Ectodermal cell (in vitro differentiated cells): ENCODE measurements at regions not wholly inside any gene's neighbourhood (a gene's known extent, or its start where the extent isn't known, plus 50 kb on each side); places are given as distances from the start of the nearest gene placed in this dataset.

Source experiments
- H3K27ac ChIP-seq: 2 replicates; pipeline ENCODE4 v1.7.0; 2013; ENCODE audit warnings: mild to moderate bottlenecking, low read depth, low read length; ENCODE audit not compliant: insufficient read depth, poor library complexity, severe bottlenecking
- H3K27me3 ChIP-seq: 2 replicates; pipeline ENCODE4 v1.7.0; 2013; ENCODE audit warnings: mild to moderate bottlenecking, low read length; ENCODE audit not compliant: insufficient read depth, control insufficient read depth, poor library complexity, severe bottlenecking
- H3K36me3 ChIP-seq: one replicate; pipeline ENCODE4 v1.7.0; 2013; ENCODE audit warnings: low read length; ENCODE audit not compliant: control insufficient read depth, insufficient read depth
- H3K4me1 ChIP-seq: one replicate; pipeline ENCODE4 v1.7.0; 2013; ENCODE audit warnings: low read length; ENCODE audit not compliant: control insufficient read depth, insufficient read depth
- H3K4me3 ChIP-seq: 2 replicates; pipeline ENCODE4 v1.7.0; 2013; ENCODE audit warnings: low read depth, low read length, control low read depth; ENCODE audit not compliant: insufficient read depth
- H3K9me3 ChIP-seq: 2 replicates; pipeline ENCODE4 v1.7.0; 2013; ENCODE audit warnings: mild to moderate bottlenecking, low read length, moderate library complexity; ENCODE audit not compliant: control insufficient read depth
- WGBS, 2 experiments: methylation state at CpG; one replicate each; pipeline ENCODE4 v1.1.7; 2013; ENCODE audit warnings: missing lambda C conversion rate in 2 of 2; 5-methylcytosine and 5-hydroxymethylcytosine counted together

DNA sequence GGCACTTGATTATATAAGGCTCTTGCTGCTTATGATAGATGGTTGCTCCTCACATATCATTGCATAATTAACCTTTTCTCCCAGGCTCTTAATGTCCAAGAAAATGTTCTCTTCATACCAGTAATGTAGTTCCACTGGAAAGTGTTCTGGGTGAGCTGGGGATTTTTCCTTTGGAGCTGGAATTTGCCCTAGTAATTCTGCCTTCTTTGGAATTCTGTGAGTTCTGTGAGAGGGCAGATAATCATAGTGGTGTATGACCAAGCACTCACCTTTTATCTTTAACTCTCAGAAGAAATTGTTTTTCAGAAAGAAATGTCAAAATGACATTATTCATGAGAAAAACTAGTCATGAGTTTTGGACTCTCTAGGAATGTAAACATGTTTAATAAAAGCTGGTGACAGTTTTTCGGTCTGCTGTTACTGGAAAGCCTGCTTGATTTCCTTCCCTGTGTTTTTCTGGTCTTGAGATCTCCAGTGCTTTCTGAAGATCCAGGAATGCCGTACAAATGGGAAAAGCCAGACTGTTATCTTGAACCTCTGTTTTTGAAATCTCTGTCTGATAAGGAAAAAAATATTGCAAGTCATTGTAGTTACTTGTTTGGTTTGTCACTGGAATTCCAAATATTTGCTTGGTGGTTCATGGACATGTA, 148.3 kb upstream of the PRPS1L1 start:
- H3K27ac ChIP-seq: no peak overlapping the region
- H3K36me3 ChIP-seq: no peaks in the 10 kb centered on the region
- H3K27me3 ChIP-seq: no peaks in the 10 kb centered on the region
- no peaks in the 10 kb centered on the region for H3K9me3 ChIP-seq
- no peaks in the 10 kb centered on the region for H3K4me1 ChIP-seq
- WGBS, 2 experiments: 96% methylated on average over 2 of the region's 2 CpGs
- no peak overlapping the region for H3K4me3 ChIP-seq

DNA sequence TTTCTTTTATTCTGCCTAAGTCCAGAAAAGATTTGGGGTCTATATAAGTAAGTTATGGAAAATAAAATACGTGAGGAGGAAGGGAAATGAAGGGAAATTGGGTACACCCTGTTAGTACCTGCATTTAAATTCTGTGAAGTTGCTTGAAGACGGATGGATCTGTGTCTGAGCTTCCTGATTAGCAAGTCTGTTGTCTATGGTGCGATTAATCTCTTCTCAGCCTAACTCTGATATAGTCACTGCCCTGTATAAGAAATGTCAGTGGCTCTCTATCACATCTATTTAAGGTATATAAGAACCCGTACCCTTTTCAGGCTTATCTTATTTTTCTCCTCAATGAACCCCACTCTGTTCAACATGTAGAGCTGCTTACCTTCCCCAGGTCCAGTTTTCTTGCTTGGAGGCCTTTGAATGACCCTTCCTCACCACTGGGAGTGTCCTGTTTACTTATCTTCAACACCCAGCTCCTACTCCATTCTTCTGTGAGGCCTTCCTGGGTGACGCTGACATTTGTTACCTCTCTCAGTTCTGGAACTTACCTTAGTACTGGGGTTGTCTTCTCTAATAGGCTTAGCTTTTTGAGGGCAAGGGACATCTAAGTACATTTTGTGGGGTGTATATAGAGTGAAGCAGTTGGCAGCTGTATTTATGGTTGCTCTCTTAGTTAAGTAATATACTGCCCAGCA, 149.6 kb upstream of the PRPS1L1 start:
- Histone ChIP-seq H3K27ac (no peak overlapping the region), H3K36me3 (no peaks in the 10 kb centered on the region), H3K4me3 (no peak overlapping the region), H3K9me3 (no peaks in the 10 kb centered on the region), H3K27me3 (no peaks in the 10 kb centered on the region), H3K4me1 (no peaks in the 10 kb centered on the region)
- 92 to 93% methylated on average over 5 of the region's 5 CpGs for WGBS, 2 experiments

DNA sequence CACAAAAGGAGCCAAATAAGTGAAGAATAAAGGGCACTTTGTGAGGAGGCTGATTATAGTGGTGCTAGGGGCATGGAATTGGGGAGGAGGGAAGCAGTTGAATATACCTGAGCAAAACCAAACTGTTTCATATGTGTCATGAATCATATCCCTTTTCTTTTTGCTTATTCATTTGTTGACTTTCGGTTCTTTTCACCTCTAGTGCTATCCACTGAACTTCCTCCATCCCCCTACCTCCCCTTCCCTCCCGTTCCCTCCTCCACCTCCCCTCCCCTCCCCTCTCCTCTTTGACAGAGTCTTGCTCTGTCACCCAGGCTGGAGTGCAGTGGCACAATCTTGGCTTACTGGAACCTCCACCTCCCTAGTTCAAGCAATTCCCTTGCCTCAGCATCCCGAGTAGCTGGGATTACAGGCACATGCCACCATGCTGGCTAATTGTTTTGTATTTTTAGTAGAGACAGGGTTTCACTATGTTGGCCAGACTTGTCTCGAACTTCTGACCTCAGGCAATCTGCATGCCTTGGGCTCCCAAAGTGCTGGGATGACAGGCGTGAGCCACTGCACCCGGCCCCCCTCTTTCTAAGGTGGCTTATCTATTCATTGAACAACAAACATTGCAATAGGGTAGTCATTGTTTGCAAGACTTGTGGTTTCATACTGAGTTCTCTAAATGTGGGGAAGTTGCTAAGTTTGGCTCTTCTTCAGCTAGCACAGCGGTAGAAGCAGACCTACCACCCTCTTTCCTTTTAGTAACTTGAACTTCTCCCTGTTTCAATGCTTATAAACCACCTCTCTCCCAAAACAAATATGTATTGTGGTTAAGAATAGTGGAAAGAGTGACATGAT, 150.4 kb upstream of the PRPS1L1 start:
- H3K27me3 ChIP-seq: no peaks in the 10 kb centered on the region
- no peak overlapping the region for H3K4me3 ChIP-seq
- H3K36me3 ChIP-seq: no peaks in the 10 kb centered on the region
- H3K27ac ChIP-seq: no peak overlapping the region
- H3K4me1 ChIP-seq: no peaks in the 10 kb centered on the region
- 84 to 85% methylated on average over 6 of the region's 7 CpGs for WGBS, 2 experiments
- H3K9me3 ChIP-seq: no peaks in the 10 kb centered on the region

DNA sequence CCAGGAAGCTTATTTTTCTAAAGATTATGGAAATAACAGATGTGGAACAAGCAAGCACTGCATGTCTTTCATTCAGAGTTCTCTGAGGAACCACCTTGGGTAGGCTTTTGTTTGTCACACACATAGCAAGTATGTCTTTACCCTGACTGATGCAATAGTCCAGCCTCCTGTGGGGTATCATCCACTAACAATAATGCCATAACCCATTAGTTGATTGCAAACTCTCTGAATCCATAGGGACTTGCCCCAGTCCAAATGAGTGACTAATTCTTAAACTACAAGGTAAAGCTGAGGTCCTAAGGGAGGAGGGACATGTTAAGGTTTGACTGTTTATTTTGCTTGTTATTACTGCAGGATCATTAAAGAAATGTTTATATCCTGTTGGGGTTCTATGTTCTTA, 151.4 kb upstream of the PRPS1L1 start:
- Histone ChIP-seq H3K9me3 (no peaks in the 10 kb centered on the region), H3K36me3 (no peaks in the 10 kb centered on the region), H3K27ac (no peak overlapping the region), H3K27me3 (no peaks in the 10 kb centered on the region), H3K4me1 (no peaks in the 10 kb centered on the region), H3K4me3 (no peak overlapping the region)

DNA sequence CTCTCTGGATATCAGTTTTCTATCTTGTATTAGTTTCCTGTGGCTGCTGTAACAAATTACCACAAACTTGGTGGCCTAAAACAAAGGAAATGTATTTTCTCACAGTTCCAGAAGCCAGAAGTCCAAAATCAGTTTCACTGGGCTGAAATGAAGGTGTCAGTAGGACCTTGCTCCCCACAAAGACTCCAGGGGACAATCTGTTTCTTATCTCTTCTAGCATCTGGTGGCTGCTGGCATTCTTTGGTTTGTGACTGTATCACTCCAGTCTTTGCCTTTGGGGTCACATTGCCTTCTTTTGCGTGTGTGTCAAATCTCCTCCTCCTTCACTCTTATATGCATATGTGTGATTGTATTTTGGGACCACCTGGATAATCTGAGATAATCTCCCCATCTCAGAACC, 153.0 kb upstream of the PRPS1L1 start:
- 86% methylated on average over 1 of the region's 1 CpG; no CpG with 5 or more reads in 1 of the 2 experiments for WGBS, 2 experiments
- H3K27me3 ChIP-seq: no peaks in the 10 kb centered on the region
- H3K4me3 ChIP-seq: no peak overlapping the region

GRCh38 chr7:18189500-18190126, 162.0 kb upstream of the PRPS1L1 start:
- no peaks in the 10 kb centered on the region for H3K27me3 ChIP-seq
- no peaks in the 10 kb centered on the region for H3K4me1 ChIP-seq
- H3K4me3 ChIP-seq: no peak overlapping the region
- H3K36me3 ChIP-seq: no peaks in the 10 kb centered on the region
- no peaks in the 10 kb centered on the region for H3K9me3 ChIP-seq
- H3K27ac ChIP-seq: no peak overlapping the region
- WGBS, 2 experiments: 87% methylated on average over 5 of the region's 5 CpGs

More for the DNA sequence above, 153.0 kb upstream of the PRPS1L1 start:
- H3K4me1 ChIP-seq: no peaks in the 10 kb centered on the region
- no peak overlapping the region for H3K27ac ChIP-seq
- no peaks in the 10 kb centered on the region for H3K36me3 ChIP-seq
- H3K9me3 ChIP-seq: no peaks in the 10 kb centered on the region

DNA sequence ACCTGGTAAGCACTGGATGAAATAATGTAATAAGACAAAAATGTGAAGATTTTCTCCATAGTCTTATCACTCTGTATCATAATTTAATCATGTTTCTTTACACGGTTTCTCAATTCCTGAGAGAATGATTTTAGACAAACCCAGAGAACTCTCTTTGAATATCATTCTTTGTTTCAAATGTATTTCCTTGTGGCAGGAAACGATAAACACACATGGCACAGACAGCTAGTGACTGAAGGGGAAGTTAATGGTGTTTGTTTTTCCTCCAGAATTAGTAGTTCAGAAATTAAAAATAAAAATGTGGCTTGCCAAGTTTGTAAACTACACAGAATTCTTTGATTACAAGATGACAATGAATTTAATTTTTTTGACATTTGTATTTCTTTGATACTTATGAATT, 163.7 kb upstream of the PRPS1L1 start:
- WGBS, 2 experiments: 81 to 100% methylated on average over 1 to 2 of the region's 2 CpGs
- no peaks in the 10 kb centered on the region for H3K9me3 ChIP-seq
- H3K36me3 ChIP-seq: no peaks in the 10 kb centered on the region
- H3K4me3 ChIP-seq: no peak overlapping the region
- no peaks in the 10 kb centered on the region for H3K27me3 ChIP-seq
- no peaks in the 10 kb centered on the region for H3K4me1 ChIP-seq
- H3K27ac ChIP-seq: no peak overlapping the region

GRCh38 chr7:18191862-18192625, 164.4 kb upstream of the PRPS1L1 start:
- WGBS, 2 experiments: 95 to 96% methylated on average over 7 to 8 of the region's 8 CpGs

GRCh38 chr7:18194616-18195015, 167.0 kb upstream of the PRPS1L1 start:
- H3K27ac ChIP-seq: no peak overlapping the region
- H3K4me1 ChIP-seq: no peaks in the 10 kb centered on the region
- H3K9me3 ChIP-seq: no peaks in the 10 kb centered on the region
- H3K27me3 ChIP-seq: no peaks in the 10 kb centered on the region
- H3K36me3 ChIP-seq: no peaks in the 10 kb centered on the region
- H3K4me3 ChIP-seq: no peak overlapping the region

More at GRCh38 chr7:18191862-18192625, 164.4 kb upstream of the PRPS1L1 start:
- Histone ChIP-seq H3K9me3 (no peaks in the 10 kb centered on the region), H3K4me3 (no peak overlapping the region), H3K4me1 (no peaks in the 10 kb centered on the region), H3K27ac (no peak overlapping the region), H3K27me3 (no peaks in the 10 kb centered on the region), H3K36me3 (no peaks in the 10 kb centered on the region)
